Calu3 (cell line): ENCODE measurements at regions not wholly inside any gene's neighbourhood (a gene's known extent, or its start where the extent isn't known, plus 50 kb on each side); places are given as distances from the start of the nearest gene placed in this dataset.
"Not testable (repeated sequence)": the region's sequence is repeated elsewhere in the genome, so short reads cannot be mapped to it uniquely, and the experiment has no call there.

Experiments
- BruUV-seq: library from RNA; stranded (reverse); fragments of 400-500 nt; replicated peaks from 2 replicates; lab custom pipeline; 2021; lab: Mats Ljungman, UMichigan
- CTCF ChIA-PET: fragments of 300-600 bp; sonication (Branson Sonifier 250); formaldehyde crosslinking; loops from one replicate; lab custom pipeline; 2022; ENCODE audit warnings: antibody characterized with exemption; lab: Charles Lee
- DNase-seq: peaks from one replicate; pipeline ENCODE4 v3.0.0; 2022
- H3K27ac Mint-ChIP-seq: one replicate; pipeline ENCODE4 v1.8.0; 2022; ENCODE audit warnings: mixed read lengths; ENCODE audit not compliant: unreplicated experiment
- H3K27me3 Mint-ChIP-seq: one replicate; pipeline ENCODE4 v1.8.0; 2022; ENCODE audit warnings: mixed read lengths; ENCODE audit not compliant: unreplicated experiment
- H3K36me3 Mint-ChIP-seq: one replicate; pipeline ENCODE4 v1.8.0; 2022; ENCODE audit warnings: mild to moderate bottlenecking, moderate library complexity, mixed read lengths; ENCODE audit not compliant: insufficient read depth, unreplicated experiment
- H3K4me1 Mint-ChIP-seq: one replicate; pipeline ENCODE4 v1.8.0; 2022; ENCODE audit warnings: mild to moderate bottlenecking, low read depth, mixed read lengths; ENCODE audit not compliant: unreplicated experiment
- H3K4me3 Mint-ChIP-seq: one replicate; pipeline ENCODE4 v1.8.0; 2022; ENCODE audit warnings: mild to moderate bottlenecking, low read depth, moderate library complexity, mixed read lengths; ENCODE audit not compliant: unreplicated experiment
- H3K9me3 Mint-ChIP-seq: one replicate; pipeline ENCODE4 v1.8.0; 2022; ENCODE audit warnings: low read depth, mixed read lengths; ENCODE audit not compliant: unreplicated experiment
- intact Hi-C: fragments of 100-400 bp; cut with micrococcal nuclease; formaldehyde crosslinking; loops from one replicate; pipeline ENCODE4 v1.10.0; 2022; ENCODE audit not compliant: unreplicated experiment
- TF ChIP-seq, protein P1 (sequence below): fragments of 200-600 bp; IDR thresholded peaks from one replicate; pipeline ENCODE4 v1.8.0; 2022; ENCODE audit warnings: antibody characterized with exemption; ENCODE audit not compliant: unreplicated experiment

DNA sequence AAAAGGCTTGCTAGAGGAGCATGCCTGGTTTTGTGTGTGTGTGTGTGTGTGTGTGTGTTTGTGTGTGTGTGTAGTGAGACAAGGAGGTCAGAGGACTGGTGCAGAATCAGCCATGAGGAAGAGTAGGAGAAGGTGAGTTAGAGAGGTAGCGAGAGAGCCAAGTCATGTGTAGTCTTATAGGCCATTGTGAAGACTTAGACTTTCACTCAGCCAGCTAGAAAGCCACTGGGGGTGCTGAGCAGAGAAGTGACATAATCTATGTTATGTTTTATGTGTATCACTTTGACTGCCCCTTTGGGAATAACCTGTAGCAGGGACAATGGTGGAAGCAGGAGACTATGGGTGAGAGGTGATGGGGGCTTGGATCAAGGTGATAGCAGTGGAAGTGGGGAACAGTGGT lies 180.5 kb upstream of the CLINT1 start:
- no TSS peak for BruUV-seq

GRCh38 chr5:158036983-158037595 lies 178.1 kb upstream of the CLINT1 start:
- DNase-seq, BruUV-seq, intact Hi-C loops, H3K9me3 Mint-ChIP-seq, CTCF ChIA-PET, H3K27ac Mint-ChIP-seq, H3K36me3 Mint-ChIP-seq, H3K4me1 Mint-ChIP-seq, H3K27me3 Mint-ChIP-seq, H3K4me3 Mint-ChIP-seq: not testable (repeated sequence)

More for the DNA sequence above, 180.5 kb upstream of the CLINT1 start:
- Mint-ChIP-seq H3K9me3 (peaks cover 11% of the 10 kb centered on the region), H3K4me3 (no peak overlapping the region), H3K4me1 (no peaks in the 10 kb centered on the region), H3K27me3 (peaks cover 8% of the 10 kb centered on the region), H3K27ac (no peak overlapping the region), H3K36me3 (no peaks in the 10 kb centered on the region)
- TF ChIP-seq, protein P1, sequence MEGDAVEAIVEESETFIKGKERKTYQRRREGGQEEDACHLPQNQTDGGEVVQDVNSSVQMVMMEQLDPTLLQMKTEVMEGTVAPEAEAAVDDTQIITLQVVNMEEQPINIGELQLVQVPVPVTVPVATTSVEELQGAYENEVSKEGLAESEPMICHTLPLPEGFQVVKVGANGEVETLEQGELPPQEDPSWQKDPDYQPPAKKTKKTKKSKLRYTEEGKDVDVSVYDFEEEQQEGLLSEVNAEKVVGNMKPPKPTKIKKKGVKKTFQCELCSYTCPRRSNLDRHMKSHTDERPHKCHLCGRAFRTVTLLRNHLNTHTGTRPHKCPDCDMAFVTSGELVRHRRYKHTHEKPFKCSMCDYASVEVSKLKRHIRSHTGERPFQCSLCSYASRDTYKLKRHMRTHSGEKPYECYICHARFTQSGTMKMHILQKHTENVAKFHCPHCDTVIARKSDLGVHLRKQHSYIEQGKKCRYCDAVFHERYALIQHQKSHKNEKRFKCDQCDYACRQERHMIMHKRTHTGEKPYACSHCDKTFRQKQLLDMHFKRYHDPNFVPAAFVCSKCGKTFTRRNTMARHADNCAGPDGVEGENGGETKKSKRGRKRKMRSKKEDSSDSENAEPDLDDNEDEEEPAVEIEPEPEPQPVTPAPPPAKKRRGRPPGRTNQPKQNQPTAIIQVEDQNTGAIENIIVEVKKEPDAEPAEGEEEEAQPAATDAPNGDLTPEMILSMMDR: no peak
- DNase-seq: no peak
- CTCF ChIA-PET: interaction anchor here (0.7 kb wide), 1 partner anchor 27 kb away, joined by 3 read pairs; no protein-coding TSS in a partner anchor
- intact Hi-C loops: no loop called here

GRCh38 chr5:158034586-158034985 lies 175.6 kb upstream of the CLINT1 start:
- H3K4me3 Mint-ChIP-seq, intact Hi-C loops, CTCF ChIA-PET, H3K9me3 Mint-ChIP-seq, BruUV-seq, H3K36me3 Mint-ChIP-seq, H3K4me1 Mint-ChIP-seq, H3K27ac Mint-ChIP-seq, DNase-seq: not testable (repeated sequence)
- peaks cover 12% of the 10 kb centered on the region for H3K27me3 Mint-ChIP-seq

GRCh38 chr5:158033724-158034123 lies 174.8 kb upstream of the CLINT1 start:
- DNase-seq: no peak
- no peaks in the 10 kb centered on the region for H3K36me3 Mint-ChIP-seq
- no TSS peak for BruUV-seq
- CTCF ChIA-PET: no interaction called here
- intact Hi-C loops: no loop called here
- no peaks in the 10 kb centered on the region for H3K4me1 Mint-ChIP-seq
- H3K4me3 Mint-ChIP-seq: no peak overlapping the region
- H3K27me3 Mint-ChIP-seq: peaks cover 21% of the 10 kb centered on the region
- TF ChIP-seq, protein P1: no peak
- no peak overlapping the region for H3K27ac Mint-ChIP-seq
- peaks cover 9% of the 10 kb centered on the region for H3K9me3 Mint-ChIP-seq

- CTCF ChIA-PET: no interaction called here
Measured at GRCh38 chr5:158033076-158033475, 174.1 kb upstream of the CLINT1 start.

More at GRCh38 chr5:158033076-158033475, 174.1 kb upstream of the CLINT1 start:
- peaks cover 21% of the 10 kb centered on the region for H3K27me3 Mint-ChIP-seq
- H3K27ac Mint-ChIP-seq: no peak overlapping the region
- no peak overlapping the region for H3K4me3 Mint-ChIP-seq
- TF ChIP-seq, protein P1: no peak
- no peak for DNase-seq
- no peaks in the 10 kb centered on the region for H3K4me1 Mint-ChIP-seq
- BruUV-seq: no TSS peak
- H3K9me3 Mint-ChIP-seq: peaks cover 9% of the 10 kb centered on the region
- intact Hi-C loops: no loop called here
- H3K36me3 Mint-ChIP-seq: no peaks in the 10 kb centered on the region
